B cell (primary cell): ENCODE measurements at regions not wholly inside any gene's neighbourhood (a gene's known extent, or its start where the extent isn't known, plus 50 kb on each side); places are given as distances from the start of the nearest gene placed in this dataset.

ENCODE experiments used
- ATAC-seq: fragments of 200-7000 bp; cut with Tn5 transposase; one replicate; pipeline ENCODE4 v1.10.0; 2021; ENCODE audit warnings: low read depth, mild to moderate bottlenecking, moderate number of reproducible peaks, moderate library complexity
- CTCF ChIA-PET: fragments of 350-600 bp; sonication (Branson Sonifier 250); formaldehyde crosslinking; loops from one replicate; lab custom pipeline; 2021; ENCODE audit warnings: antibody characterized with exemption, inconsistent platforms; lab: Charles Lee
- POLR2A ChIA-PET: fragments of 350-600 bp; sonication (Branson Sonifier 250); formaldehyde crosslinking; loops from one replicate; lab custom pipeline; 2021; ENCODE audit warnings: antibody characterized with exemption; lab: Charles Lee
- DNase-seq: peaks from one replicate; pipeline ENCODE4 v3.0.0; 2013
- H2AFZ ChIP-seq: 2 replicates; pipeline ENCODE4 v1.6.1; 2012; ENCODE audit warnings: mild to moderate bottlenecking, low read depth, low read length; ENCODE audit not compliant: insufficient read depth, poor library complexity, severe bottlenecking
- H3K27ac ChIP-seq, 2 donors: 1 replicate in 1 of 2; 2 replicates in 1 of 2; pipeline ENCODE4 v1.5.1; 2012 to 2013; ENCODE audit warnings: low read length in 2 of 2, mild to moderate bottlenecking in 2 of 2, moderate library complexity in 1 of 2
- H3K27me3 ChIP-seq, 4 experiments: fragments of 200-600 bp in 1 of 4; sonication (generic) in 1 of 4; replicated peaks in 1 of 4; 1 replicate in 2 of 4; 2 replicates in 2 of 4; pipeline versions ENCODE4 v1.6.1 to v1.7.0; 2013 to 2016; ENCODE audit warnings: low read length in 3 of 4, mild to moderate bottlenecking in 2 of 4, mixed read lengths in 1 of 4, moderate library complexity in 1 of 4; ENCODE audit not compliant: insufficient read depth in 4 of 4, control insufficient read depth in 3 of 4; ENCODE audit errors: control extremely low read depth in 1 of 4
- H3K36me3 ChIP-seq, 2 experiments: replicated peaks in 1 of 2; 1 replicate in 1 of 2; 2 replicates in 1 of 2; pipeline versions ENCODE4 v1.6.1 to v1.7.1; 2013; ENCODE audit warnings: low read length in 1 of 2; ENCODE audit not compliant: insufficient read depth in 2 of 2, control insufficient read depth in 1 of 2; ENCODE audit errors: control extremely low read depth in 1 of 2, extremely low read depth in 1 of 2
- H3K4me1 ChIP-seq, 2 donors: fragments of 200-600 bp in 1 of 2; sonication (generic) in 1 of 2; 1 replicate in 1 of 2; 2 replicates in 1 of 2; pipeline versions ENCODE4 v1.5.1 to v1.6.1; 2013 to 2017; ENCODE audit warnings: low read length in 2 of 2; ENCODE audit not compliant: control insufficient read depth in 2 of 2, insufficient read depth in 2 of 2
- H3K4me2 ChIP-seq: replicated peaks from 2 replicates; pipeline ENCODE3; 2012; ENCODE audit warnings: mild to moderate bottlenecking, low read depth, low read length; ENCODE audit not compliant: poor library complexity, severe bottlenecking
- H3K4me3 ChIP-seq, 5 experiments: fragments of 200-600 bp in 1 of 5; sonication (generic) in 1 of 5; 1 replicate in 3 of 5; 2 replicates in 2 of 5; pipeline versions ENCODE4 v1.5.1 to v1.7.0; 2011 to 2016; ENCODE audit warnings: low read length in 4 of 5, mild to moderate bottlenecking in 4 of 5, low read depth in 2 of 5, control low read depth in 1 of 5, moderate library complexity in 1 of 5; ENCODE audit not compliant: insufficient read depth in 1 of 5; ENCODE audit errors: control extremely low read depth in 1 of 5, extremely low read depth in 1 of 5
- H3K79me2 ChIP-seq: fragments of 200-600 bp; sonication (generic); one replicate; pipeline ENCODE4 v1.6.0; 2016; ENCODE audit warnings: low read length; ENCODE audit not compliant: control insufficient read depth, insufficient read depth
- H3K9ac ChIP-seq: fragments of 200-600 bp; sonication (generic); 2 replicates; pipeline ENCODE4 v1.6.1; 2017; ENCODE audit warnings: mild to moderate bottlenecking, low read length, moderate library complexity
- H3K9me3 ChIP-seq, 3 donors: one replicate each; pipeline versions ENCODE4 v1.6.1 to v1.7.1; 2013; ENCODE audit warnings: low read length in 2 of 3; ENCODE audit not compliant: control insufficient read depth in 2 of 3, insufficient read depth in 1 of 3; ENCODE audit errors: control extremely low read depth in 1 of 3
- H4K20me1 ChIP-seq: 2 replicates; pipeline ENCODE4 v1.6.0; 2012; ENCODE audit warnings: mild to moderate bottlenecking, low read length; ENCODE audit not compliant: insufficient read depth, control insufficient read depth, poor library complexity, severe bottlenecking
- H3K27ac Mint-ChIP-seq: one replicate; pipeline ENCODE4 v1.8.0; 2021; ENCODE audit warnings: mixed read lengths
- H3K27me3 Mint-ChIP-seq: one replicate; pipeline ENCODE4 v1.8.0; 2021; ENCODE audit warnings: mixed read lengths
- H3K4me1 Mint-ChIP-seq: one replicate; pipeline ENCODE4 v1.8.0; 2021; ENCODE audit warnings: mixed read lengths
- H3K4me3 Mint-ChIP-seq: one replicate; pipeline ENCODE4 v1.8.0; 2021; ENCODE audit warnings: mixed read lengths
- H3K9me3 Mint-ChIP-seq: one replicate; pipeline ENCODE4 v1.8.0; 2022; ENCODE audit warnings: mixed read lengths; ENCODE audit not compliant: insufficient read depth
- EZH2 ChIP-seq: IDR thresholded peaks from 2 replicates; pipeline ENCODE4 v1.6.1; 2012; ENCODE audit warnings: borderline replicate concordance, low read depth, mild to moderate bottlenecking, moderate library complexity, low read length; ENCODE audit not compliant: insufficient read depth, poor library complexity, severe bottlenecking
- WGBS: methylation state at CpG from one replicate; pipeline ENCODE4 v1.1.5; 2013; ENCODE audit warnings: missing lambda C conversion rate; ENCODE audit not compliant: insufficient coverage; 5-methylcytosine and 5-hydroxymethylcytosine counted together
- intact Hi-C: fragments of 100-400 bp; cut with micrococcal nuclease; formaldehyde crosslinking; loops from one replicate; pipeline ENCODE4 v1.10.0; 2022
- TF ChIP-seq, protein P1 (sequence below): fragments of 200-600 bp; IDR thresholded peaks from one replicate; pipeline ENCODE4 v1.8.0; 2022; ENCODE audit warnings: antibody characterized with exemption, mild to moderate bottlenecking

DNA sequence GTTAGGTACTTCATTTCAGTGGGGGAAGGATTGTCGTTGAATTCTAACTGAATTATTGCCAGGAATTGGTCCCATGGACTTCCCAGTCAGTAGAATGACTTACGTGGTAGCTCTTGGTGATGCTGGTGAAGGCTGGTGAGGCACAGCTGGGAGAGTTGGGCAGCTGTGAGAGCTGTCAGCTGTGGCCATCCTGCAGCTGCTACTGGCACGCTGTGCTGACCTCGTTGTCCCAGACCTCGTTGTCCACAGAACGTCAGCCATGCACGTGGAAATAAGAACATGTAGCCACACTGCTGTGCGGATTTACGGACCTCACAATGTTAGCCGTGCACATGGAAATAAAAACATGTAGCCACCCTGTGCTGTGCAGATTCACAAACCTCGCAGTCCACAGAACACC lies 102.3 kb downstream of the NPIPB11 start:
- CTCF ChIA-PET: no interaction called here
- no peaks in the 10 kb centered on the region for H3K27me3 ChIP-seq

DNA sequence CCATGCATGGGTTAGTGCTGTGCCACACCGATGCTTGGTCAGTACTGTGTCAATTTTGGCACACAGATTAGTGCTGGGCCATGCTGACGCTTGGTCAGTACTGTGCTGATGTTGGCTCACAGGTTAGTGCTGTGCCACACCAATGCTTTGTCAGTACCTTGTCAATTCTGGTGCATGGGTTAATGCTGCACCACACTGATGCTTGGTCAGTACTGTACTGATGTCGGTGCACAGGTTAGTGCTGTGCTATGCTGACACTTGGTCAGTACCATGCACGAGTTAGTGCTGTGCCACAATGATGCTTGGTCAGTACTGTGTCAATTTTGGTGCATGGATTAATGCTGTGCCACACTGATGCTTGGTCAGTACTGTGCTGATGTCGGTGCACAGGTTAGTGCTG lies 103.0 kb downstream of the NPIPB11 start:
- intact Hi-C loops: no loop called here
- no peak for ATAC-seq
- H3K9me3 Mint-ChIP-seq: no peaks in the 10 kb centered on the region
- TF ChIP-seq EZH2: no peak
- TF ChIP-seq, protein P1, sequence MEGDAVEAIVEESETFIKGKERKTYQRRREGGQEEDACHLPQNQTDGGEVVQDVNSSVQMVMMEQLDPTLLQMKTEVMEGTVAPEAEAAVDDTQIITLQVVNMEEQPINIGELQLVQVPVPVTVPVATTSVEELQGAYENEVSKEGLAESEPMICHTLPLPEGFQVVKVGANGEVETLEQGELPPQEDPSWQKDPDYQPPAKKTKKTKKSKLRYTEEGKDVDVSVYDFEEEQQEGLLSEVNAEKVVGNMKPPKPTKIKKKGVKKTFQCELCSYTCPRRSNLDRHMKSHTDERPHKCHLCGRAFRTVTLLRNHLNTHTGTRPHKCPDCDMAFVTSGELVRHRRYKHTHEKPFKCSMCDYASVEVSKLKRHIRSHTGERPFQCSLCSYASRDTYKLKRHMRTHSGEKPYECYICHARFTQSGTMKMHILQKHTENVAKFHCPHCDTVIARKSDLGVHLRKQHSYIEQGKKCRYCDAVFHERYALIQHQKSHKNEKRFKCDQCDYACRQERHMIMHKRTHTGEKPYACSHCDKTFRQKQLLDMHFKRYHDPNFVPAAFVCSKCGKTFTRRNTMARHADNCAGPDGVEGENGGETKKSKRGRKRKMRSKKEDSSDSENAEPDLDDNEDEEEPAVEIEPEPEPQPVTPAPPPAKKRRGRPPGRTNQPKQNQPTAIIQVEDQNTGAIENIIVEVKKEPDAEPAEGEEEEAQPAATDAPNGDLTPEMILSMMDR: no peak
- H3K4me1 ChIP-seq: peaks cover 0 to 4% of the 10 kb centered on the region in 2 donors
- no peak overlapping the region for H3K27ac ChIP-seq
- H3K27me3 ChIP-seq: no peaks in the 10 kb centered on the region
- ChIA-PET POLR2A (no interaction called here), CTCF (no interaction called here)
- H3K4me1 Mint-ChIP-seq: peaks cover 2% of the 10 kb centered on the region
- no peaks in the 10 kb centered on the region for H3K36me3 ChIP-seq
- no peaks in the 10 kb centered on the region for H4K20me1 ChIP-seq
- no peak overlapping the region for H3K4me3 ChIP-seq
- H3K27me3 Mint-ChIP-seq: no peaks in the 10 kb centered on the region
- no peak overlapping the region for H3K9ac ChIP-seq
- WGBS: 93% methylated on average over 5 of the region's 5 CpGs
- no peak overlapping the region for H3K27ac Mint-ChIP-seq
- DNase-seq: no peak
- no peak overlapping the region for H3K4me2 ChIP-seq
- H3K4me3 Mint-ChIP-seq: no peak overlapping the region
- no peak overlapping the region for H2AFZ ChIP-seq
- H3K9me3 ChIP-seq: no peaks in the 10 kb centered on the region
- H3K79me2 ChIP-seq: peaks cover 5% of the 10 kb centered on the region

More for the DNA sequence above, 102.3 kb downstream of the NPIPB11 start:
- no peak overlapping the region for H3K9ac ChIP-seq
- no peak overlapping the region for H3K4me3 Mint-ChIP-seq
- no peaks in the 10 kb centered on the region for H3K9me3 Mint-ChIP-seq
- intact Hi-C loops: no loop called here
- no peaks in the 10 kb centered on the region for H3K36me3 ChIP-seq
- no peak overlapping the region for H3K27ac Mint-ChIP-seq
- no peak overlapping the region for H3K4me3 ChIP-seq
- H4K20me1 ChIP-seq: no peaks in the 10 kb centered on the region
- POLR2A ChIA-PET: no interaction called here
- TF ChIP-seq EZH2: no peak
- H3K27me3 Mint-ChIP-seq: no peaks in the 10 kb centered on the region
- no peak overlapping the region for H2AFZ ChIP-seq
- whole genome bisulfite sequencing: 62% methylated on average over 11 of the region's 11 CpGs
- DNase-seq (no peak), ATAC-seq (no peak)
- no peaks in the 10 kb centered on the region for H3K9me3 ChIP-seq
- H3K79me2 ChIP-seq: peaks cover 7% of the 10 kb centered on the region
- H3K27ac ChIP-seq: no peak overlapping the region
- H3K4me2 ChIP-seq: no peak overlapping the region
- H3K4me1 ChIP-seq: peaks cover 0 to 4% of the 10 kb centered on the region in 2 donors
- H3K4me1 Mint-ChIP-seq: peaks cover 2% of the 10 kb centered on the region
